NCI-H1092 (cell line): ENCODE measurements at regions not wholly inside any gene's neighbourhood (a gene's known extent, or its start where the extent isn't known, plus 50 kb on each side); places are given as distances from the start of the nearest gene placed in this dataset.
"Not testable (repeated sequence)": the region's sequence is repeated elsewhere in the genome, so short reads cannot be mapped to it uniquely, and the experiment has no call there.

ENCODE experiments used
- DNase-seq: peaks from one replicate; lab custom pipeline; 2025; lab: John Stamatoyannopoulos, UW

DNA sequence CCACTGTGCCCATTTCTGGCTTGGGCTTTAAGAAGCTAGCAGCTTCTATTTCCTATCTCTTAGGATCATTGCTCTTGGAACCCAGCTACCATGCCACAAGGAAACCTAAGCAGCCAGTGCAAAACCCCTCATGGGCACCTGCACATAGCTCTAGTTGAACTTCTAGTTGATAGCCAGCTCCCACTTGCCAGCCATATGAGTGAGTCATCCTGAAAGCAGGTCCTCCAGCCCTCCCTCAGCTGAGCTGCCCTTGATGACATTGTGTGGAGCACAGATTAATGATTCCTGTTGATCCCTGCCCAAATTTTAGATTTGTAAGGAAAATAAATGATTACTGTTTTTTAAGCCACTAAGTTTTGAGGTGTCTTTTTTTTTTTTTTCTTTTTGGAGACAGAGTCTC is 234.2 kb upstream of the FBXO33 start:
- no peak for DNase-seq

- DNase-seq = no peak
Observed at GRCh38 chr14:39665075-39665475, 232.8 kb upstream of the FBXO33 start.

DNA sequence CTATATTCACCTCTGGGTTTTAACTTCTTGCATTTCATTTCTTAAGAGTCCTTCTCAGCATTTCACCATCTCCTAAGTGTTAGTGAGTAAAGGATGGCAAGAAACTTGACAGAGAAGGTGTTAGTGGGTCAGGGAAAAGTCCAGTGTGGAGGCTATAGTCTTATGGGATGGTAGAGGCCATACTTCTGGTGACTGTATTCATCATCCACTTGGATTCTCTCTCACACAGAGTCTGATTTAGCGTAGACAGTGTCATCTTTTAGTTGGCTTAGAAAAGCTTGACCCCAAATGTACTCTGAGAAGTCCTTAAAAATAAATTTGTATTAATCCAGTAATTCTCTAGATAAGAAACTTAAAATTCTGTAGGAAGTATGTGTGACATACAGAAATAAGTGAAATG is 232.4 kb upstream of the FBXO33 start:
- no peak for DNase-seq

- no peak for DNase-seq
Observed at GRCh38 chr14:39641224-39641623, 209.0 kb upstream of the FBXO33 start.

DNA sequence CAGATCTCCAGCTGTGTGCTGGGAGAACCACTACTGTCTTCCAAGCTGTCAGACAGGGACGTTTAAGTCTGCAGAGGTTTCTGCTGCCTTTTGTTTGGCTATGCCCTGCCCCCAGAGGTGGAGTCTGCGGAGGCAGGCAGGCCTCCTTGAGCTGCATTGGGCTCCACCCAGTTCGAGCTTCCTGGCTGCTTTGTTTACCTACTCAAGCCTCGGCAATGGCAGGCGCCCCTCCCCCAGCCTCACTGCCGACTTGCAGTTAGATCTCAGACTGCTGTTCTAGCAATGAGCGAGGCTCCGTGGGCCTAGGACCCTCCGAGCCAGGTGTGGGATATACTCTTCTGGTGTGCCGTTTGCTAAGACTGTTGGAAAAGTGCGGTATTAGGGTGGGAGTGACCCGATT is 206.8 kb upstream of the FBXO33 start:
- not testable (repeated sequence) for DNase-seq

DNA sequence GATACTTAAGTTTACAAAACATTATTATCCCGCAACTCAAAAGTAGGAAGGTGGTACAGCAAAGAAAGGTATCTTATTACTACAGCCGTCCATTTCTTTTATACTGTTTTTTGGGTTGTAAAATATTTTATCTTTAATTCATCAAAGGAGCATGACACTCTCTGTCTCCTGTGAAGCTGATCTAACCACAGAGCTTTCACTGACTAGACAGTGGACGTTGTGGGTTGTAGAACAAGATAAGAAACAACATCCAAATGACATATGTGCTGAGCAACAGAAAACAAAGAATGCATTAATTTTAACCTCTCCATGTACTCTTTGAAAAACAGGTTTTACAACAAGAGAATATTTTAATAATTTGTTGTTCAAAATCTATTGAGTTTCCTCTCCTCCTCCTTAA is 195.9 kb upstream of the FBXO33 start:
- no peak for DNase-seq

DNA sequence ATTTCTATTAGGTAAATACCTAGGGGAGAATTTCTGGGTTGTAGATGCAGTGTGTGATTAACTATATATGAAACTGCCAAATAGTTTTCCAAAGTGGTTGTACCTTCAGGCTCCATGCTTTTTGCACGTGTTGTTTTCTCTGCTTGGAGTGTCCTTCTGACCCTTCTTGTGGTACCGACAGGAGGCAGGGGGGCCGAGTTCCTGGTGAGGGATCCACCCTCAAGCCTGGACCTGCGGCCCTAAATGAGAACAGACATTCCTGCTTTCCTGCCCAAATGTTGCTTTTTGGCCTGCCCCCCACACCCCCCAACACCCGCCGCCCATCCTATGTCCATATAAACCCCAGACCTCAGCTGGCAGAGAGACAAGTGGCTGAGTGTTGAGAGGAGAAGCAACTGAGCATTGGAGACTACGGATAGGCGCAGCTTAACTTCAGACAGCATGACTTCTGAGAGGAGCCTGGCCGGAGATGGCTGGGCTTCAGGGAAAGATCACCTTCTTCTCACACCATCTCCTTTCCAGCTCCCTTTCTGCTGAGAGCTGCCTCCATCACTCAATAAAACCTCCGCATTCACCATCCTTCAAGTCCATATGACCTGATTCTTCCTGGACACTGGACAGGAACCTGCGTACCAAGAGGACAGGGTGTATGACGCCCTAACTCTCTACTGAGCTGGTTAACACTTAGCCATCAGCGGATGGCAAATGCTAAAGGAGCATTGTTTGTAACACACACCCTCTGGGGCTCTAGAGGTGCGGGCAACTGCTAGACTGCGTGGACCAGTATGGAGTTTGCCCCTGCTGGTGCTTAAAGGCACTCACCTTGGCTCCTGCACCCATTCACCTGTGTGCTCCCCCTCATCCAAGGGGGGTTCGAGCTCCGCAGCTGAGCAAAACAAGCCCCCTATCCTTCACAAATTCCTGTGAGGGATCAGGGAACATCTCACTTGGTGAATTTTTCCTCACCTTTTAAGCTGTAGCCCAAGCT is 194.7 kb upstream of the FBXO33 start:
- DNase-seq = no peak

GRCh38 chr14:39621678-39622077 is 189.4 kb upstream of the FBXO33 start:
- DNase-seq = no peak

- no peak for DNase-seq
Observed at GRCh38 chr14:39621223-39621622, 189.0 kb upstream of the FBXO33 start.

DNA sequence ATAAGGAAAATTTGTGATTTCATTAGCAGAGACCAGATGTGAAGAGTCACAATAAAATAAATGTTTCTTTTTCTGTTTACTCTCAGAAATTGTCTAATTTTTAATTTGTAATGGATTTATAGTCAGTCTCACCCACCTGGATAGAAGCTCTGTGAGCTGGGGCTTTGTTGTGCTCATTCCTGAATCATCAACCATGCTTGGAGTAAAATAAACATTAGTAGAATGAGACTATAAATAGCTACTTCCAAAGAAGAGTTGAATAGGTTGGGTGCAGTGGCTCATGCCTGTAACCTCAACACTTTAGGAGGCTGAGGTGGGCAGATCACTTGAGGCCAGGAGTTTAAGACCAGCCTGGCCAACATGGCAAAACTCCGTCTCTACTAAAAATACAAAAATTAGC is 185.3 kb upstream of the FBXO33 start:
- no peak for DNase-seq

GRCh38 chr14:39615352-39615751 is 183.1 kb upstream of the FBXO33 start:
- DNase-seq = no peak

DNA sequence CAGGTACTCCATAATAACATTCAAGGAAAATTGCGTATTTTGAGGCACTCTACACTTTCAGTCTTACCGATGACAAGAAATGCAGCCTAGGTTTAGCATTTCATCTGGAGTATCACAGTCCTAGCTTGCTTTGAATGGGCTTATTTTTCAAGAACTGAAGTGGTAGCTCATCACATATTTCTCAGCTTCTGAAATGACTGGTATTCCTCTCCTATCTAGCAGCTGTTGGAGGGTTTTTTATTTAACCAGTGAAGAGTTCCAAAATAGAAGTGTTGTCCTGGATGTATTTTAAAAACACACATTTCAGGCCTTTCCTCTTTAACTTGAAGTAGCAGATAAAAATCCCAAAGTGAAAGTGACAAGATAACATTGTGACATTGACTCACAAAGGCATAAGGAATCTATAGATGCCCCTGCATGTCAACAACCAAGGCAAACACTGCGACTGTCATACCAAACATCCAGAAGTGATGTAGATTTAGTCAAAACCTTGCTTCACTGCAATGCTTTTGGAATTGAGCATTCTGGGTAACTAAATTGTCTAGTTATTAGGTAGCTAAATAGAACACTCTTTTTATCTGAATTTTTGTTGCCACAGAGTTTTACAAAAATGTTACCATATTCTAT is 182.2 kb upstream of the FBXO33 start:
- DNase-seq = no peak

DNA sequence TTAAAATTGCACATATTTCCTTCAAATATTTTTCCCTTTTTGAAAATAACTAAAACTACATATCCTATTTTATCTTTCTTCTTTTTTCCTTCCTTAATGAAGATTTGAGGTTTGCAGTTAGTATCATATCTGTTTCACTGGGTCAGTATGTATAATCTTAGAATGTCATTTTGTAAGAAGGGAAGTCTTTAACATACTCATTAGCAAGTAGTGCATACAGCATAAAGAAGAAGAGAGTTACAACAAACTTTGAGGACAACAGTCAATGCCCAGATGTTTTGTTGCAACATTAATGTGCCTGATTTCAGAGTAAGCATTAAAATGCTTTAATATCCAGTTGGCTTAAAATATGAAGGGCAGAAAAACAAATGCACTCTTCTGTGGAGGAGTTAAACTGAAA is 176.9 kb upstream of the FBXO33 start:
- DNase-seq = no peak

DNA sequence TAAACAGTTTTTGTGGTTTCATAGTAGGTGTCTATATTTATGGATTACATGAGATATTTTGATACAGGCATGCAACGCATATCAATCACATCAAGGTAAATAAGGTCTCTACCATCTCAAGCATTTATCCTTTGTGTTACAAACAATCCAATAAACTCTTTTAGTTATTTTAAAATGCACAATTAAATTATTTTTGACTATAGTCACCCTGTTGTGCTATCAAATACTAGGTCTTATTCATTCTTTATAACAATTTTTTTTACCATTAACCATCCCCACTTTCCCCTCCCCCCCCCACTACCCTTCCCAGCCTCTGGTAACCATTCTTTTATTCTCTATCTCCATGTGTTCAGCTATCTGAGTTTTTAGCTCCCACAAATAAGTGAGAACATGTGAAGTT is 175.7 kb upstream of the FBXO33 start:
- DNase-seq = no peak

DNA sequence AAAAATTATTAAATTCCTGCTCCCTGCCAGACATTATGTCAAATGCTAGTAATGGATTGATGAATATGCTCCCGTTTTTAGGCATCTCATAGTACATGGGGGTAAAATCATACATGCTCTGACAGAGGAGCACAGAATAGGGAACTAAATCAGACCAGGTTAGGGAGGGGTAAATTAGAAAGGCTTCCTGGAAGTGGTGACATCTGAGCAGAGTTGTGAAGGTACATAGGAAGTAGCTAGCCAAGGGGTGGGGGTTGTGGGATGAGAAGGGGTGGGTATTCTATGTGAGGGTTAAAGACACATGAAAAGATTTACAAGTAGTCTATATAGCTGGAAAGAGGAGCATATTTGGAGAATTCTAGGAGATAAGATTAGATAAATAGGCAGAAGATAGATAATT is 171.7 kb upstream of the FBXO33 start:
- DNase-seq = no peak

DNA sequence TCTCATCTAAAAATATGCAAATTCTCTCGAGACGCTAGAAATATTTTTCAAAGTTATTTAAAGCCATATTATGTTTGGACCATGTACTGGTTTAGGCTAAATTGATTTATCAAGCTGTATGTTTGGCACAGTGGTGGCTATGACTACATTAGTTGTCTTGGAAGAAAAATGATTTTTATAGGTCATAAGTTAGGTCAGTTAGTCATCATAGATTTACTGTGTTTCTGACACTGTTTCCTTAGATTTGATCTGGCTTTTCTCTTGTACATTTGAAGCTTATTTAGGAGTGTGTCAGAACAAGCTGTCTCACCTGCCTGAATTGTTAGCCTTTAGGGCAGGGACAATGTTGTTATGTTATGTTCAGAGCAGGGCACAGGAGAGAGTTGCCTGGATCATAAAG is 161.1 kb upstream of the FBXO33 start:
- no peak for DNase-seq

- DNase-seq = no peak
Observed at GRCh38 chr14:39592116-39592789, 160.0 kb upstream of the FBXO33 start.

- DNase-seq = not testable (repeated sequence)
Observed at GRCh38 chr14:39589882-39590281, 157.6 kb upstream of the FBXO33 start.

GRCh38 chr14:39582028-39582654 is 149.9 kb upstream of the FBXO33 start:
- no peak for DNase-seq

DNA sequence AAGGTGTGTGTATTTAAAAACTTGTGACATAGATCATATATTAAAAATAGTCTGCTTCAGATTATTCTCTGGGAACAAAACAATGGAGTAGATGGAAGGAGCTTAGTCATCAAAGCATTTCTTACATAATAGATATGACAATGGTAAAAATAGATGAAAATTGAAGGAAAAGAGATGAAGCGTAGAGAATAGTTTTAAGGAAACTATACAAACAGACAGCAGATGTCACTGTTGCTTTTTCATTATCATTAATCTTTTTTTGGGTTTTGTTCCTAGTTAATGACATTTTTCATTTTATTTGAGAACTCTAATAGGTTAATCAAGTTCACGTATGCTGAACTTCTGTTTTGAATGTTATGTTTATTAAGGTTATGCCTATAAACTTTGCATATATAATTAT is 149.2 kb upstream of the FBXO33 start:
- no peak for DNase-seq

DNA sequence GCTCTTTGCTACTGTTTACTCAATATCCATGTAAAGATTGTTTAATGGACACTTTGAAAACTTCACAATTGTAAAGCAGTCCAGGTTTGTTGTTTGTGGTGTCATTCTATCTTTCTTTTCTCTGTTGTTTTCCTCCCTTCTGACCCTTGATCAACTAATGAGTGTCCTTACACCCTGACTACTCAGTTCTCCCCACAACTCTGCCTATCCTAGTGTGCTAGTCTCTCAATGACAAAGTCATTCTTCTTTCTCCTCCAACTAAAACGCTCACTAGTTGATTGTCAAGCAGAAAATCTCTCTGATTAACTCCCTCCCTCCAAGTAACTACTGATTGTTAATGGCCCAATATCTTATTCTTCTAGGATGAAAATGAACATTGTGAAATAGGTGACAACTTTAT is 148.5 kb upstream of the FBXO33 start:
- no peak for DNase-seq

DNA sequence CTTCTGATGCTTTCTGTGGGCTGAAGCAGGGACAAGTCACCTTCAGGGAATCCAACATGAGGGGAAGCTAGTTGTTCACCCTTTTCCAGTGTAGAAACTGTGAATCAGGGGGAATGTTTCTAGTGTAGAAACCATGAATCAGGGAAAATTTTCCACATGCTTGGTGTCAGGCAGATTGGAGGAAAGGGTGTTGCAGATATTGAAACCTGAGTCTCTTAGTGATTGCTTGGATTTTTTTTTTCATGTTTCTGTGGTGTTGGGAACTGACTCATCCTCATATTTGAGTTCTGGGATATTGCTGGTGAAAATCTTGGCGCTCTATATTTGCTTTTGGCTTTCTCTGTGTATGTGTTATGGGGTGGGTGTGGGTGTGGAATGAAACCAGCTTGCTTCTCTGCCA is 144.5 kb upstream of the FBXO33 start:
- DNase-seq = no peak
